SK-N-SH (cell line): ENCODE measurements at regions not wholly inside any gene's neighbourhood (a gene's known extent, or its start where the extent isn't known, plus 50 kb on each side); places are given as distances from the start of the nearest gene placed in this dataset.

ENCODE experiments used
- CTCF ChIA-PET: fragments of 300-600, 350-600 bp; formaldehyde crosslinking; extraction: SDS; loops from one replicate; lab custom pipeline; 2021; lab: Yijun Ruan, JAX
- POLR2A ChIA-PET: fragments of 350-600 bp; sonication (Branson Sonifier 250); formaldehyde crosslinking; extraction: SDS; loops from one replicate; lab custom pipeline; 2020; ENCODE audit warnings: antibody characterized with exemption, inconsistent platforms; lab: Yijun Ruan, JAX
- DNase-seq: peaks from one replicate; pipeline ENCODE4 v3.0.0; 2012
- H2AFZ ChIP-seq: fragments of 200-600 bp; sonication (generic); 2 replicates; pipeline ENCODE4 v1.8.1; 2016; ENCODE audit warnings: antibody characterized with exemption, mild to moderate bottlenecking, low read depth
- H3F3A ChIP-seq: fragments of 200-600 bp; sonication (generic); replicated peaks from 2 replicates; pipeline ENCODE3; 2016; ENCODE audit warnings: antibody characterized with exemption, mild to moderate bottlenecking; ENCODE audit not compliant: insufficient read depth
- H3K27ac ChIP-seq, 2 experiments: fragments of 200-500 bp in 1 of 2; fragments of 200-600 bp in 1 of 2; sonication (Bioruptor generic) in 1 of 2; sonication (generic), shearing (Covaris generic) in 1 of 2; 2 replicates each; pipeline versions ENCODE4 v1.5.1 to v1.6.1; 2014 to 2016; ENCODE audit warnings: low read depth in 2 of 2, inconsistent platforms in 1 of 2, low read length in 1 of 2, mild to moderate bottlenecking in 1 of 2, mixed read lengths in 1 of 2
- H3K27me3 ChIP-seq: fragments of 200-600 bp; sonication (generic), shearing (Covaris generic); 2 replicates; pipeline ENCODE4 v1.6.1; 2016; ENCODE audit warnings: mixed run types; ENCODE audit not compliant: insufficient read depth
- H3K36me3 ChIP-seq, 2 experiments: fragments of 200-500 bp in 1 of 2; fragments of 200-600 bp in 1 of 2; sonication (Bioruptor generic) in 1 of 2; sonication (generic) in 1 of 2; replicated peaks in 1 of 2; 2 replicates each; pipeline versions ENCODE3 to v1.5.1; 2014 to 2016; ENCODE audit warnings: low read length in 1 of 2, mild to moderate bottlenecking in 1 of 2; ENCODE audit not compliant: insufficient read depth in 2 of 2, control insufficient read depth in 1 of 2
- H3K4me1 ChIP-seq, 2 experiments: fragments of 200-500 bp in 1 of 2; fragments of 200-600 bp in 1 of 2; sonication (Bioruptor generic) in 1 of 2; sonication (generic), shearing (Covaris generic) in 1 of 2; 2 replicates each; pipeline versions ENCODE4 v1.5.1 to v1.6.1; 2014 to 2016; ENCODE audit warnings: low read depth in 1 of 2, low read length in 1 of 2, mixed run types in 1 of 2; ENCODE audit not compliant: insufficient read depth in 2 of 2, control insufficient read depth in 1 of 2
- H3K4me2 ChIP-seq: fragments of 200-600 bp; sonication (generic), shearing (Covaris generic); 2 replicates; pipeline ENCODE4 v1.6.1; 2017; ENCODE audit warnings: mixed run types
- H3K4me3 ChIP-seq, 2 experiments: fragments of 200-500 bp in 1 of 2; fragments of 200-600 bp in 1 of 2; sonication (Bioruptor generic) in 1 of 2; sonication (generic), shearing (Covaris generic) in 1 of 2; 2 replicates each; pipeline versions ENCODE4 v1.5.1 to v1.8.1; 2014 to 2016; ENCODE audit warnings: low read depth in 2 of 2, inconsistent platforms in 1 of 2, low read length in 1 of 2, mild to moderate bottlenecking in 1 of 2, mixed read lengths in 1 of 2, moderate library complexity in 1 of 2
- H3K79me2 ChIP-seq: fragments of 200-600 bp; sonication (generic); 2 replicates; pipeline ENCODE4 v1.8.1; 2017; ENCODE audit warnings: mild to moderate bottlenecking; ENCODE audit not compliant: insufficient read depth
- H3K9ac ChIP-seq: fragments of 200-600 bp; sonication (generic); 2 replicates; pipeline ENCODE4 v1.6.1; 2017; ENCODE audit warnings: mixed run types
- H3K9me2 ChIP-seq: fragments of 200-600 bp; sonication (generic); 2 replicates; pipeline ENCODE4 v1.6.1; 2017; ENCODE audit warnings: mixed run types
- H3K9me3 ChIP-seq: fragments of 200-600 bp; sonication (generic); 2 replicates; pipeline ENCODE4 v1.6.1; 2017; ENCODE audit warnings: mixed run types, mild to moderate bottlenecking, moderate library complexity
- H4K20me1 ChIP-seq: fragments of 200-600 bp; sonication (generic); 2 replicates; pipeline ENCODE4 v1.6.1; 2017; ENCODE audit warnings: mild to moderate bottlenecking, mixed run types; ENCODE audit not compliant: insufficient read depth
- CHD2 ChIP-seq: fragments of 150-350 bp; IDR thresholded peaks from 2 replicates; pipeline ENCODE4 v1.6.1; 2018; ENCODE audit warnings: low read length; ENCODE audit not compliant: partially characterized antibody
- EZH2phosphoT487 ChIP-seq: fragments of 200-600 bp; sonication (generic); IDR thresholded peaks from 2 replicates; pipeline ENCODE4 v1.6.1; 2017; ENCODE audit warnings: low read depth, mixed run types, mild to moderate bottlenecking, antibody characterized with exemption, moderate library complexity, borderline replicate concordance
- FOXJ3 ChIP-seq: sonication (generic); formaldehyde crosslinking; IDR thresholded peaks from 2 replicates; pipeline ENCODE4 v1.5.1; 2020; ENCODE audit warnings: mild to moderate bottlenecking, missing genetic modification reagents
- GATA2 ChIP-seq: sonication (generic); formaldehyde crosslinking; IDR thresholded peaks from 2 replicates; pipeline ENCODE4 v1.5.0; 2020; ENCODE audit warnings: mild to moderate bottlenecking, missing genetic modification reagents
- JUND ChIP-seq: IDR thresholded peaks from 2 replicates; pipeline ENCODE4 v1.4.0; 2012
- NRF1 ChIP-seq: IDR thresholded peaks from 2 replicates; pipeline ENCODE4 v1.6.1; 2012; ENCODE audit warnings: low read depth, mild to moderate bottlenecking, low read length
- POLR2AphosphoS5 ChIP-seq: IDR thresholded peaks from 2 replicates; pipeline ENCODE4 v1.6.1; 2012; ENCODE audit warnings: low read depth, low read length
- TCF12 ChIP-seq: IDR thresholded peaks from 2 replicates; pipeline ENCODE4 v1.4.0; 2012
- TEAD4 ChIP-seq: IDR thresholded peaks from 2 replicates; pipeline ENCODE4 v1.4.0; 2012; ENCODE audit warnings: mild to moderate bottlenecking, borderline replicate concordance; ENCODE audit not compliant: insufficient read depth
- whole genome bisulfite sequencing: methylation state at CpG from one replicate; pipeline ENCODE4 v1.1.6; 2017; ENCODE audit warnings: low lambda C conversion rate; 5-methylcytosine and 5-hydroxymethylcytosine counted together
- TF ChIP-seq, protein P1 (sequence below): IDR thresholded peaks from 2 replicates; pipeline ENCODE4 v1.4.0; 2012; ENCODE audit warnings: low read depth
- TF ChIP-seq, protein P2 (sequence below): fragments of 150-350 bp; IDR thresholded peaks from 2 replicates; pipeline ENCODE4 v1.6.1; 2016; ENCODE audit warnings: mild to moderate bottlenecking, low read depth, low read length
- TF ChIP-seq, protein P3 (sequence below): IDR thresholded peaks from 2 replicates; pipeline ENCODE4 v1.6.1; 2012; ENCODE audit warnings: mild to moderate bottlenecking, low read depth, low read length, moderate library complexity
- TF ChIP-seq, protein P4 (sequence below): IDR thresholded peaks from 2 replicates; pipeline ENCODE4 v1.4.0; 2012; ENCODE audit warnings: low read depth, borderline replicate concordance
- TF ChIP-seq, protein P5 (sequence below): IDR thresholded peaks from 2 replicates; pipeline ENCODE4 v1.4.0; 2012; ENCODE audit warnings: low read depth, borderline replicate concordance
- TF ChIP-seq, protein P6 (sequence below): fragments of 200-600 bp; sonication (generic); IDR thresholded peaks from 2 replicates; pipeline ENCODE4 v1.6.1; 2017; ENCODE audit warnings: antibody characterized with exemption, mild to moderate bottlenecking, moderate library complexity

DNA sequence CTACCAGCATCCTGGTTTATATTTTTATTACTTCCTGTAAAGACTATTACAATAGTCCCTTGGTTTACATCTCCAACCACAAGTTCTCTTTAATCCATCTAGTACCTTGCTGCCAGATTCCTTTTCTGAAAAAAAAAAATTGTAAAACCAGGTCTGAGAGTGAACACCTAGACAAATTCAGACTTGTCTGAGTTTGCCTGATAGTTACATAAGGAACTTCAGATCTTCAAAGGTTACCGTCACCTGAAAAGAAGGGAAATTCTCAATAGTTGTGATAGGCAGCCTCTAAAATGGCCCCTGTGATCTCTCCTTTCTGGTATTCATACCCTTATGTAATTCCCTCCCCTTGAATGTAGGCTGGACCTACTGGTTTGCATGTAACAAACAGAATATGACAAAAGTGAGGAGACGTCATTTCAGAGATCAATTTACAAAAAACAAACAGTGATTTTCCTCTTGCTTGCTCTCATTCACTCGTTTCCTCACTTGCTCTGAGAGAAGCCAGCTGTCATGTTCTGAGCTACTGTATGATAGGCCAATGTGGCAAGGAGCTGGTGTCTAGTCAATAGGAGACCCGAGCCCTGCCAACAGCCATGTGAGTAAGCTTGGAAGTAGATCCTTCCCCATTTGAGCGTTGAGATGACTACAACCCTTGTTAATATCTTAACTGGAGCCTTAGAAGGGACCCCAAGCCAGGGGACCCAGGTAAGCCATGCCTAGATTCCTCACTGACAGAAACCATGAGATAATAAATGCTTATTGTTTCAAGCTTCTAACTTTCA is 110.9 kb upstream of the LSM8 start:
- Histone ChIP-seq H3F3A (no peaks in the 10 kb centered on the region), H3K36me3 (no peaks in the 10 kb centered on the region), H3K4me2 (no peak overlapping the region), H4K20me1 (no peaks in the 10 kb centered on the region), H3K4me3 (no peak overlapping the region), H3K9me2 (no peaks in the 10 kb centered on the region), H3K27ac (no peak overlapping the region), H3K79me2 (no peaks in the 10 kb centered on the region), H3K4me1 (no peaks in the 10 kb centered on the region), H3K9ac (no peak overlapping the region), H3K9me3 (no peaks in the 10 kb centered on the region), H2AFZ (no peak overlapping the region), H3K27me3 (no peaks in the 10 kb centered on the region)
- 13% methylated on average over 5 of the region's 5 CpGs for WGBS
- no peak for TF ChIP-seq NRF1
- TF ChIP-seq, protein P1, sequence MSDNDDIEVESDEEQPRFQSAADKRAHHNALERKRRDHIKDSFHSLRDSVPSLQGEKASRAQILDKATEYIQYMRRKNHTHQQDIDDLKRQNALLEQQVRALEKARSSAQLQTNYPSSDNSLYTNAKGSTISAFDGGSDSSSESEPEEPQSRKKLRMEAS = no peak
- TF ChIP-seq FOXJ3 = no peak
- TF ChIP-seq, protein P2, sequence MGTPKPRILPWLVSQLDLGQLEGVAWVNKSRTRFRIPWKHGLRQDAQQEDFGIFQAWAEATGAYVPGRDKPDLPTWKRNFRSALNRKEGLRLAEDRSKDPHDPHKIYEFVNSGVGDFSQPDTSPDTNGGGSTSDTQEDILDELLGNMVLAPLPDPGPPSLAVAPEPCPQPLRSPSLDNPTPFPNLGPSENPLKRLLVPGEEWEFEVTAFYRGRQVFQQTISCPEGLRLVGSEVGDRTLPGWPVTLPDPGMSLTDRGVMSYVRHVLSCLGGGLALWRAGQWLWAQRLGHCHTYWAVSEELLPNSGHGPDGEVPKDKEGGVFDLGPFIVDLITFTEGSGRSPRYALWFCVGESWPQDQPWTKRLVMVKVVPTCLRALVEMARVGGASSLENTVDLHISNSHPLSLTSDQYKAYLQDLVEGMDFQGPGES = no peak
- CTCF ChIA-PET = no interaction called here
- no peak for DNase-seq
- POLR2A ChIA-PET = no interaction called here

DNA sequence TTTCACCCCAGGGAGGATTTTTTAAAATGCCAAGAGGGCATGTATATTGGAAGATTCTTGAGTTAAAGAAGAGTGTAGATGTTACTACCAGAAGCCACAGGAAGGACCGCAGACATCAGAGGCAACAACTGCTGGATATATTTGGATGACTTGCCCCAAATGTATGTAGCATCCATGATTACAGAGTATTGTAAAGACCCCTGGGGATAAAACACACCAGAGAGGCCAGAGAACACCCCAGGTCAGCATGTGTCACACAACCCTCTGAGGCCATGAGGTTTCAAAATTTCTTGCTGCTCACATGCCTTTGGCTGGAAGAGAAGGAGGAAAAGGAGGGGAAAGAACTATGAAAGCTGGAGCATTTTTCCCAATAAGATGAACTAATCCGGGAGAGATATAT is 108.0 kb upstream of the LSM8 start:
- CTCF ChIA-PET = no interaction called here

More for the DNA sequence above, 108.0 kb upstream of the LSM8 start:
- Histone ChIP-seq H3K9me2 (no peaks in the 10 kb centered on the region), H2AFZ (no peak overlapping the region), H3F3A (no peaks in the 10 kb centered on the region), H3K36me3 (no peaks in the 10 kb centered on the region), H3K79me2 (no peaks in the 10 kb centered on the region), H3K9me3 (no peaks in the 10 kb centered on the region), H3K27ac (no peak overlapping the region), H3K9ac (no peak overlapping the region), H3K4me1 (no peaks in the 10 kb centered on the region), H3K27me3 (no peaks in the 10 kb centered on the region), H3K4me2 (no peak overlapping the region), H4K20me1 (no peaks in the 10 kb centered on the region), H3K4me3 (no peak overlapping the region)
- WGBS = 5% methylated on average over 2 of the region's 2 CpGs
- DNase-seq = no peak
- POLR2A ChIA-PET = no interaction called here
- TF ChIP-seq EZH2phosphoT487 = no peak
- TF ChIP-seq JUND = no peak
- TF ChIP-seq, protein P3, sequence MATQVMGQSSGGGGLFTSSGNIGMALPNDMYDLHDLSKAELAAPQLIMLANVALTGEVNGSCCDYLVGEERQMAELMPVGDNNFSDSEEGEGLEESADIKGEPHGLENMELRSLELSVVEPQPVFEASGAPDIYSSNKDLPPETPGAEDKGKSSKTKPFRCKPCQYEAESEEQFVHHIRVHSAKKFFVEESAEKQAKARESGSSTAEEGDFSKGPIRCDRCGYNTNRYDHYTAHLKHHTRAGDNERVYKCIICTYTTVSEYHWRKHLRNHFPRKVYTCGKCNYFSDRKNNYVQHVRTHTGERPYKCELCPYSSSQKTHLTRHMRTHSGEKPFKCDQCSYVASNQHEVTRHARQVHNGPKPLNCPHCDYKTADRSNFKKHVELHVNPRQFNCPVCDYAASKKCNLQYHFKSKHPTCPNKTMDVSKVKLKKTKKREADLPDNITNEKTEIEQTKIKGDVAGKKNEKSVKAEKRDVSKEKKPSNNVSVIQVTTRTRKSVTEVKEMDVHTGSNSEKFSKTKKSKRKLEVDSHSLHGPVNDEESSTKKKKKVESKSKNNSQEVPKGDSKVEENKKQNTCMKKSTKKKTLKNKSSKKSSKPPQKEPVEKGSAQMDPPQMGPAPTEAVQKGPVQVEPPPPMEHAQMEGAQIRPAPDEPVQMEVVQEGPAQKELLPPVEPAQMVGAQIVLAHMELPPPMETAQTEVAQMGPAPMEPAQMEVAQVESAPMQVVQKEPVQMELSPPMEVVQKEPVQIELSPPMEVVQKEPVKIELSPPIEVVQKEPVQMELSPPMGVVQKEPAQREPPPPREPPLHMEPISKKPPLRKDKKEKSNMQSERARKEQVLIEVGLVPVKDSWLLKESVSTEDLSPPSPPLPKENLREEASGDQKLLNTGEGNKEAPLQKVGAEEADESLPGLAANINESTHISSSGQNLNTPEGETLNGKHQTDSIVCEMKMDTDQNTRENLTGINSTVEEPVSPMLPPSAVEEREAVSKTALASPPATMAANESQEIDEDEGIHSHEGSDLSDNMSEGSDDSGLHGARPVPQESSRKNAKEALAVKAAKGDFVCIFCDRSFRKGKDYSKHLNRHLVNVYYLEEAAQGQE = no peak
- TF ChIP-seq POLR2AphosphoS5 = no peak
- no peak for TF ChIP-seq TEAD4
- TF ChIP-seq TCF12 = no peak
- no peak for TF ChIP-seq GATA2 (CRISPR knock-in tag)
- TF ChIP-seq, protein P4, sequence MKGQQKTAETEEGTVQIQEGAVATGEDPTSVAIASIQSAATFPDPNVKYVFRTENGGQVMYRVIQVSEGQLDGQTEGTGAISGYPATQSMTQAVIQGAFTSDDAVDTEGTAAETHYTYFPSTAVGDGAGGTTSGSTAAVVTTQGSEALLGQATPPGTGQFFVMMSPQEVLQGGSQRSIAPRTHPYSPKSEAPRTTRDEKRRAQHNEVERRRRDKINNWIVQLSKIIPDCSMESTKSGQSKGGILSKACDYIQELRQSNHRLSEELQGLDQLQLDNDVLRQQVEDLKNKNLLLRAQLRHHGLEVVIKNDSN = no peak
- TF ChIP-seq, protein P5, sequence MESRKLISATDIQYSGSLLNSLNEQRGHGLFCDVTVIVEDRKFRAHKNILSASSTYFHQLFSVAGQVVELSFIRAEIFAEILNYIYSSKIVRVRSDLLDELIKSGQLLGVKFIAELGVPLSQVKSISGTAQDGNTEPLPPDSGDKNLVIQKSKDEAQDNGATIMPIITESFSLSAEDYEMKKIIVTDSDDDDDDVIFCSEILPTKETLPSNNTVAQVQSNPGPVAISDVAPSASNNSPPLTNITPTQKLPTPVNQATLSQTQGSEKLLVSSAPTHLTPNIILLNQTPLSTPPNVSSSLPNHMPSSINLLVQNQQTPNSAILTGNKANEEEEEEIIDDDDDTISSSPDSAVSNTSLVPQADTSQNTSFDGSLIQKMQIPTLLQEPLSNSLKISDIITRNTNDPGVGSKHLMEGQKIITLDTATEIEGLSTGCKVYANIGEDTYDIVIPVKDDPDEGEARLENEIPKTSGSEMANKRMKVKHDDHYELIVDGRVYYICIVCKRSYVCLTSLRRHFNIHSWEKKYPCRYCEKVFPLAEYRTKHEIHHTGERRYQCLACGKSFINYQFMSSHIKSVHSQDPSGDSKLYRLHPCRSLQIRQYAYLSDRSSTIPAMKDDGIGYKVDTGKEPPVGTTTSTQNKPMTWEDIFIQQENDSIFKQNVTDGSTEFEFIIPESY = no peak
- TF ChIP-seq FOXJ3 = no peak
- TF ChIP-seq, protein P6, sequence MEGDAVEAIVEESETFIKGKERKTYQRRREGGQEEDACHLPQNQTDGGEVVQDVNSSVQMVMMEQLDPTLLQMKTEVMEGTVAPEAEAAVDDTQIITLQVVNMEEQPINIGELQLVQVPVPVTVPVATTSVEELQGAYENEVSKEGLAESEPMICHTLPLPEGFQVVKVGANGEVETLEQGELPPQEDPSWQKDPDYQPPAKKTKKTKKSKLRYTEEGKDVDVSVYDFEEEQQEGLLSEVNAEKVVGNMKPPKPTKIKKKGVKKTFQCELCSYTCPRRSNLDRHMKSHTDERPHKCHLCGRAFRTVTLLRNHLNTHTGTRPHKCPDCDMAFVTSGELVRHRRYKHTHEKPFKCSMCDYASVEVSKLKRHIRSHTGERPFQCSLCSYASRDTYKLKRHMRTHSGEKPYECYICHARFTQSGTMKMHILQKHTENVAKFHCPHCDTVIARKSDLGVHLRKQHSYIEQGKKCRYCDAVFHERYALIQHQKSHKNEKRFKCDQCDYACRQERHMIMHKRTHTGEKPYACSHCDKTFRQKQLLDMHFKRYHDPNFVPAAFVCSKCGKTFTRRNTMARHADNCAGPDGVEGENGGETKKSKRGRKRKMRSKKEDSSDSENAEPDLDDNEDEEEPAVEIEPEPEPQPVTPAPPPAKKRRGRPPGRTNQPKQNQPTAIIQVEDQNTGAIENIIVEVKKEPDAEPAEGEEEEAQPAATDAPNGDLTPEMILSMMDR = no peak
- no peak for TF ChIP-seq CHD2
